ENCODE measurements at regions not wholly inside any gene's neighbourhood (a gene's known extent, or its start where the extent isn't known, plus 50 kb on each side); places are given as distances from the start of the nearest gene placed in this dataset.

GRCh38 chr4:122313006-122313646 lies 65.7 kb upstream of the ADAD1 start:
- WGBS, 3 donors: 81 to 89% (median 82%) methylated on average over 1 of the region's 1 CpG

GRCh38 chr4:122326908-122327307 lies 51.9 kb upstream of the ADAD1 start:
- Histone ChIP-seq H3K36me3 (no peaks in the 10 kb centered on the region), H3K27me3 (no peaks in the 10 kb centered on the region), H3K4me1 (ENCODE audit: insufficient read depth) (no peaks in the 10 kb centered on the region), H3K4me3 (no peak overlapping the region), H3K9me3 (no peaks in the 10 kb centered on the region), H3K27ac (no peak overlapping the region)
- intact Hi-C loops (cut with DNase I): no loop called here
- no peak for TF ChIP-seq EP300 (IDR thresholded peaks at IDR 0.05)
- TF ChIP-seq POLR2A (IDR thresholded peaks at IDR 0.05): no peak
- TF ChIP-seq CTCF (IDR thresholded peaks at IDR 0.05): no peak
- 91 to 96% (median 95%) methylated on average over 1 of the region's 1 CpG for WGBS, 3 donors
- DNase-seq: no peak

More at GRCh38 chr4:122313006-122313646, 65.7 kb upstream of the ADAD1 start:
- intact Hi-C loops (cut with DNase I): no loop called here
- no peak overlapping the region for H3K4me3 ChIP-seq
- no peak overlapping the region for H3K27ac ChIP-seq
- no peak for DNase-seq
- H3K9me3 ChIP-seq: no peaks in the 10 kb centered on the region
- no peaks in the 10 kb centered on the region for H3K36me3 ChIP-seq
- no peak for TF ChIP-seq EP300 (IDR thresholded peaks at IDR 0.05)
- TF ChIP-seq POLR2A (IDR thresholded peaks at IDR 0.05): no peak
- no peak for TF ChIP-seq CTCF (IDR thresholded peaks at IDR 0.05)
- no peaks in the 10 kb centered on the region for H3K4me1 ChIP-seq (ENCODE audit: insufficient read depth)
- no peaks in the 10 kb centered on the region for H3K27me3 ChIP-seq

- Histone ChIP-seq H3K36me3 (no peaks in the 10 kb centered on the region), H3K27ac (no peak overlapping the region), H3K4me3 (no peak overlapping the region), H3K27me3 (no peaks in the 10 kb centered on the region), H3K9me3 (no peaks in the 10 kb centered on the region), H3K4me1 (ENCODE audit: insufficient read depth) (no peaks in the 10 kb centered on the region)
- WGBS, 3 donors: 97 to 100% (median 98%) methylated on average over 1 of the region's 1 CpG
- no peak for TF ChIP-seq EP300 (IDR thresholded peaks at IDR 0.05)
- TF ChIP-seq POLR2A (IDR thresholded peaks at IDR 0.05): no peak
- TF ChIP-seq CTCF (IDR thresholded peaks at IDR 0.05): no peak
- no peak for DNase-seq
- intact Hi-C loops (cut with DNase I): no loop called here
Measured at GRCh38 chr4:122328893-122329292, 49.9 kb upstream of the ADAD1 start.
